Peyer's patch (tissue), 4 donors: ENCODE measurements at regions not wholly inside any gene's neighbourhood (a gene's known extent, or its start where the extent isn't known, plus 50 kb on each side); places are given as distances from the start of the nearest gene placed in this dataset.

Source experiments
- DNase-seq, 3 donors: peaks; one replicate each; pipeline ENCODE4 v3.0.0-alpha.2; 2017 to 2019
- H3K27ac ChIP-seq, 4 donors: fragments of 200-600 bp; sonication (generic); one replicate each; pipeline ENCODE4 v1.5.1; 2016 to 2019
- H3K27me3 ChIP-seq, 2 donors: fragments of 200-600 bp; sonication (generic); one replicate each; pipeline ENCODE4 v1.5.1; 2019
- H3K36me3 ChIP-seq, 3 donors: fragments of 200-600 bp; sonication (generic); one replicate each; pipeline ENCODE4 v1.5.1; 2016 to 2019
- H3K4me1 ChIP-seq, 4 donors: fragments of 200-600 bp; sonication (generic); one replicate each; pipeline ENCODE4 v1.5.1; 2016 to 2019
- H3K4me3 ChIP-seq, 4 donors: fragments of 200-600 bp; sonication (generic); 1 replicate in 3 of 4; 2 replicates in 1 of 4; pipeline ENCODE4 v1.5.1; 2016 to 2019; ENCODE audit warnings: mild to moderate bottlenecking in 1 of 4
- H3K9me3 ChIP-seq, 4 donors: fragments of 200-600 bp; sonication (generic); one replicate each; pipeline ENCODE4 v1.5.1; 2016 to 2019; ENCODE audit warnings: mild to moderate bottlenecking in 1 of 4
- POLR2A ChIP-seq, 2 donors: fragments of 450-650 bp; IDR thresholded peaks; one replicate each; pipeline ENCODE4 v1.5.1; 2017; ENCODE audit warnings: antibody characterized with exemption in 2 of 2, mild to moderate bottlenecking in 2 of 2, moderate library complexity in 2 of 2
- TF ChIP-seq, protein P1 (sequence below), 6 experiments: fragments of 450-650 bp in 4 of 6; fragments of 200-600 bp in 2 of 6; sonication (generic) in 1 of 6; IDR thresholded peaks; one replicate each; pipeline ENCODE4 v1.5.1; 2017 to 2019; ENCODE audit warnings: antibody characterized with exemption in 6 of 6, mild to moderate bottlenecking in 3 of 6, moderate library complexity in 1 of 6

DNA sequence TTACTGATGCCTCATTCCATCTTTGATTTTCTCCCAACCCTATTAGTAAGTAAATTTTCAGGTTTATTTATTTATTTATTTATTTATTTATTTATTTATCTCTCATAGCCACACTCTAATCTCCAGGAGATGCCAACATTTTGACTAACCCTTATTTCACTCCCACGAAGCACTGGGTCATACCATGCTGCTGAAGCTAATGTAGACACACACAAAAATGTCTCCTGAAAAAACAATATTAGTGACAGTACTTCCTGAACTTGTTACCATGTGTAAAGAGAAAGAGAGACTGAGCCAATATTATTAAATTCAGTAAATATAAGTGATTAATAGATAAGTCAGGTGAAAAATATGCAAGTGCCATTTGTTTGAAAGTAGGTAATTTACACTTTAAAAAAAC is 402.7 kb downstream of the C4orf33 start:
- no peak for DNase-seq
- Histone ChIP-seq H3K4me1 (no peaks in the 10 kb centered on the region), H3K27me3 (no peaks in the 10 kb centered on the region), H3K9me3 (no peaks in the 10 kb centered on the region), H3K36me3 (no peaks in the 10 kb centered on the region), H3K4me3 (no peak overlapping the region), H3K27ac (no peak overlapping the region)
- TF ChIP-seq, protein P1, sequence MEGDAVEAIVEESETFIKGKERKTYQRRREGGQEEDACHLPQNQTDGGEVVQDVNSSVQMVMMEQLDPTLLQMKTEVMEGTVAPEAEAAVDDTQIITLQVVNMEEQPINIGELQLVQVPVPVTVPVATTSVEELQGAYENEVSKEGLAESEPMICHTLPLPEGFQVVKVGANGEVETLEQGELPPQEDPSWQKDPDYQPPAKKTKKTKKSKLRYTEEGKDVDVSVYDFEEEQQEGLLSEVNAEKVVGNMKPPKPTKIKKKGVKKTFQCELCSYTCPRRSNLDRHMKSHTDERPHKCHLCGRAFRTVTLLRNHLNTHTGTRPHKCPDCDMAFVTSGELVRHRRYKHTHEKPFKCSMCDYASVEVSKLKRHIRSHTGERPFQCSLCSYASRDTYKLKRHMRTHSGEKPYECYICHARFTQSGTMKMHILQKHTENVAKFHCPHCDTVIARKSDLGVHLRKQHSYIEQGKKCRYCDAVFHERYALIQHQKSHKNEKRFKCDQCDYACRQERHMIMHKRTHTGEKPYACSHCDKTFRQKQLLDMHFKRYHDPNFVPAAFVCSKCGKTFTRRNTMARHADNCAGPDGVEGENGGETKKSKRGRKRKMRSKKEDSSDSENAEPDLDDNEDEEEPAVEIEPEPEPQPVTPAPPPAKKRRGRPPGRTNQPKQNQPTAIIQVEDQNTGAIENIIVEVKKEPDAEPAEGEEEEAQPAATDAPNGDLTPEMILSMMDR (IDR thresholded peaks at IDR 0.05): no peak
- TF ChIP-seq POLR2A (IDR thresholded peaks at IDR 0.05): no peak

DNA sequence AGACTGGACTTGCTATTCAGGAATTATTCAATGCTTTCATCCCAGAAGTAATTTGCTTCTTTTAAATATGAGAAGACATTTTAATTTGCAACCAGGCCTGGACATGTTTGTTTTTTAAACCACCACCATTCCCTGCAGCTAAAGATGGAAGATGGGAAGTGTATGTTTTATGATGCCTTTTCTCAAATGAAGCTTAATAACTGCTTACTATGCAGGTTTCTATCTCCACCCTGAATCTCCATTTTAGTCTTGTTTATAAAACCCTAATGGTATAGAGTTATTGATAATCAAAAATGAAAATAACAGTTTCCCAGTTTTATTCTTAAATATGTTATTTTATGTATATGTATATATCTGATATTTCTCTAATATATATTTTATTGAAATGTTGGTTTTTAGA is 418.9 kb downstream of the C4orf33 start:
- no peaks in the 10 kb centered on the region for H3K36me3 ChIP-seq
- H3K27ac ChIP-seq: no peak overlapping the region
- no peaks in the 10 kb centered on the region for H3K9me3 ChIP-seq
- H3K4me1 ChIP-seq: no peaks in the 10 kb centered on the region
- no peak for DNase-seq
- TF ChIP-seq POLR2A (IDR thresholded peaks at IDR 0.05): no peak
- TF ChIP-seq, protein P1 (IDR thresholded peaks at IDR 0.05): no peak
- H3K4me3 ChIP-seq: no peak overlapping the region
- H3K27me3 ChIP-seq: no peaks in the 10 kb centered on the region

DNA sequence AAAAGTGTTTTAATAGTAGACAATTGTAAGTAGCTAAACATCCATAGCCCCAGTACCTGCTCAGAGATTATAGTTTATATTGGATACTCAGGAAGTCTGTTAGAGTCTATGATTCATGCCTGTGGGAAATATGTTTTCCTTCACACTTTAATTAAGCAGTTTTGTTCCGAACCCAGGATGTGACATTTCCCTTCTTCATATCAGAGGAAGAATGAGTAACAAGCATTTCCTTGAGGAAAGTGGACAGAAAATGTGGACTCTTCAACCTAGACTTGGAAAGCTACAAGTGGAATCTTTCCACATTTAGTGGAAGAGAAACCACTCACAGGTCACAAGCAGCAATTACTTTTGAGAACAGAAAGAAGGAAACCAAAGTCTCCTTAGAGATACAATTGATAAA is 419.4 kb downstream of the C4orf33 start:
- Histone ChIP-seq H3K27ac (no peak overlapping the region), H3K4me3 (no peak overlapping the region), H3K4me1 (no peaks in the 10 kb centered on the region), H3K27me3 (no peaks in the 10 kb centered on the region), H3K36me3 (no peaks in the 10 kb centered on the region), H3K9me3 (no peaks in the 10 kb centered on the region)
- TF ChIP-seq POLR2A (IDR thresholded peaks at IDR 0.05): no peak
- TF ChIP-seq, protein P1 (IDR thresholded peaks at IDR 0.05): no peak
- DNase-seq: no peak

DNA sequence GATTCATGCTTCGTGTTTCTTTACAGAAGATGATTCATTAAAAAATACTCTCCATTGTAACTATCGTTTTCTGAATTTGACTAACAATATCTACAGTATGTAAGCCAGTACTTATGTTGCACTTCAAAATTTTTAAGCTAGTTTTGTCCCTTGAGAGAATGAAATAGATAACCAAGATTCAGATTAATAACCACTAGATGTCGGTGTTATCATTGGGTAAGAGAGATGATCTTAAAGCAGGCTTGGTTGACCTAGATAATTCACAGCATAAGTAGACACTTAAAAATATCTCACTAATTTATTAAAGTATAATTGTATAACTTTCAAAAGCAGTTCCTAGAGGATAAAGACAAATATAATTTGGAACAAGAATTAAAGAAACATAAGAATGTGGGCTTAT is 430.9 kb downstream of the C4orf33 start:
- no peak for DNase-seq
- Histone ChIP-seq H3K36me3 (no peaks in the 10 kb centered on the region), H3K27me3 (no peaks in the 10 kb centered on the region), H3K9me3 (no peaks in the 10 kb centered on the region), H3K27ac (no peak overlapping the region), H3K4me1 (no peaks in the 10 kb centered on the region), H3K4me3 (no peak overlapping the region)
- TF ChIP-seq, protein P1 (IDR thresholded peaks at IDR 0.05): no peak
- TF ChIP-seq POLR2A (IDR thresholded peaks at IDR 0.05): no peak

DNA sequence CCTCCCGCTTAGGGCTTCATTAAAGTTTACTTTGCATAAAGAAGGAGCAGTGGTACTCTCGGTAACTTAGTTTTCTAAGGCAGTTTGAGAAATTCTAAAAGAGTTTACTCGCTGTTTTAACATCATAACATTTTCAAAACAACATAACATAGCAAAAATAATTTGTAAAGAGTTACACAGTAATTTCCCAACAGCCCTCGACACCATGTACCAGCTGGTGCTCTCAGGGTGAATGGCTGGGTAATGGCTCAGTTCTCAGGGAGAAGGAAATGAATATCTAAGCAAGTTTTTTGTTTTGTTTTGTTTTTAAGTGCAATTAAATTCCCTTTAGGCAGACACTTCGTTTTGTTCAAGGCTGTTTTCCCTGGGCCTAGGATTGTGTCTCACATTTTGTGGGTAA is 435.3 kb downstream of the C4orf33 start:
- no peaks in the 10 kb centered on the region for H3K36me3 ChIP-seq
- no peaks in the 10 kb centered on the region for H3K9me3 ChIP-seq
- H3K4me1 ChIP-seq: no peaks in the 10 kb centered on the region
- DNase-seq: no peak
- H3K4me3 ChIP-seq: no peak overlapping the region
- H3K27ac ChIP-seq: no peak overlapping the region
- TF ChIP-seq, protein P1 (IDR thresholded peaks at IDR 0.05): no peak
- H3K27me3 ChIP-seq: no peaks in the 10 kb centered on the region

DNA sequence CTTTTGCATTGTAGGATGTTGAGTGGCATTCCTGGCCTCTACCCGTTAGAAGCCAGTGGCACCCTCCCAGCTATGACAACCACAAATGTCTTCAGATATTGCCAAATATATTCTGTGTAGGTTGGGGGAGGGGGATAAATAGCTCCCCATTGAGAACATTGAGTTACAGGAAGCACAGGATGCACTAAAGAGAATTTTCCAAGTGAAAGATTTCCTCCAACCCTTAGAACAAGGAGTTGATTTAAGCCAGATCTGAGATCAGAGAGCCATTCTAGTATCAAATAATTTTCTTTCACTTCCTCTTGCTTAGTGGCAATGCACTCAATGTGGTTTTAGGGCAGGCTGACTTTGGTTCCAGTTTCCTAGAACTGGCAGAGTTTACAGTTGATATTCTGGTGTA is 436.6 kb downstream of the C4orf33 start:
- no peaks in the 10 kb centered on the region for H3K9me3 ChIP-seq
- no peaks in the 10 kb centered on the region for H3K36me3 ChIP-seq
- TF ChIP-seq, protein P1 (IDR thresholded peaks at IDR 0.05): no peak
- no peak for TF ChIP-seq POLR2A (IDR thresholded peaks at IDR 0.05)
- no peak overlapping the region for H3K4me3 ChIP-seq
- no peak overlapping the region for H3K27ac ChIP-seq
- H3K27me3 ChIP-seq: no peaks in the 10 kb centered on the region
- no peak for DNase-seq
- no peaks in the 10 kb centered on the region for H3K4me1 ChIP-seq
